ENCODE measurements at regions not wholly inside any gene's neighbourhood (a gene's known extent, or its start where the extent isn't known, plus 50 kb on each side); places are given as distances from the start of the nearest gene placed in this dataset.

- DNase-seq = no peak
- no peak overlapping the region for H3K4me3 ChIP-seq (ENCODE audit: insufficient read depth, low read depth, low read length)
- no peaks in the 10 kb centered on the region for H3K36me3 ChIP-seq (replicated peaks; ENCODE audit: control insufficient read depth, insufficient read depth, low read length)
- H3K27me3 ChIP-seq (ENCODE audit: control insufficient read depth, insufficient read depth, low read length) = no peaks in the 10 kb centered on the region
Observed at GRCh38 chr3:56876916-56877315, 75.2 kb upstream of the ARHGEF3 start.

DNA sequence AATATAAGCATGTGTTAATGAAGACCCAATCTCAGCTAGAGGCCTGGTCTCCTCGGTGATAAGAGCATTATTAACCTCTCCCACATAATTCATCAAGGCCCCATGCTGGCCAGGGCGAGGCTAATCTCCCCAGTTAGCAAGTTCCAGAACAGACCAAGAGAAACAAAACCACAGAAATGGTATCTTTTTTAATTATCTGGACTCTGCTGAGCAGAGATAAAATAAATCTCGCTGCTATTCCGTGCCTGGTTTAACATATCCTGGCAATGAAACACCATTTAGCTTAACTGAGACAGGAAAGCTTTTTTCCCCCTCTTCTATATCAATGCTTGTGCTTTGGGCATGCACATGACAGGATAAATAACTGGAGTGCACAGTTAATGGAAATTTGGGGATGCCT is 72.5 kb upstream of the ARHGEF3 start:
- Histone ChIP-seq H3K27me3 (ENCODE audit: control insufficient read depth, insufficient read depth, low read length) (no peaks in the 10 kb centered on the region), H3K4me3 (ENCODE audit: insufficient read depth, low read depth, low read length) (no peak overlapping the region), H3K36me3 (replicated peaks; ENCODE audit: control insufficient read depth, insufficient read depth, low read length) (no peaks in the 10 kb centered on the region)
- DNase-seq = no peak

DNA sequence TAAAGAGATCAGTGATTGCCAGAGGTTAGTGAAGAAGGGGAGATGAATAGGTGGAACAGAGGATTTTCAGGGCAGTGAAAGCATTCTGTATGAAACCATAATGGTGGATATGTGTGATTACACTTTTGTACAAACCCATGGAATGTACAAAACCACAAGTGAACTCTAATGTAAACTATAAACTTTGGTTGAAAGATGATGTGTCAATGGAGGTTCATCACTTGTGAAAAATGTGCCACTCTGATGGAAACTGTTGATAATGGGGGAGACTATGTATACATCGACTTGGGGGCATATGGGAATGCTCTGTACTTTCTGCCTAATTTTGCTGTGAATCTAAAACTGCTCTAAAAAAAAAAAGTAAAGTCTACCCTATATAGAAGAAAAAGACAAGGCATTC is 68.7 kb upstream of the ARHGEF3 start:
- Histone ChIP-seq H3K36me3 (replicated peaks; ENCODE audit: control insufficient read depth, insufficient read depth, low read length) (no peaks in the 10 kb centered on the region), H3K4me3 (ENCODE audit: insufficient read depth, low read depth, low read length) (no peak overlapping the region), H3K27me3 (ENCODE audit: control insufficient read depth, insufficient read depth, low read length) (no peaks in the 10 kb centered on the region)
- DNase-seq = no peak

GRCh38 chr3:56869157-56869889 is 67.6 kb upstream of the ARHGEF3 start:
- DNase-seq = no peak

GRCh38 chr3:56868706-56869105 is 67.0 kb upstream of the ARHGEF3 start:
- Histone ChIP-seq H3K4me3 (ENCODE audit: insufficient read depth, low read depth, low read length) (no peak overlapping the region), H3K27me3 (ENCODE audit: control insufficient read depth, insufficient read depth, low read length) (no peaks in the 10 kb centered on the region), H3K36me3 (replicated peaks; ENCODE audit: control insufficient read depth, insufficient read depth, low read length) (no peaks in the 10 kb centered on the region)
- no peak for DNase-seq

More at GRCh38 chr3:56869157-56869889, 67.6 kb upstream of the ARHGEF3 start:
- Histone ChIP-seq H3K36me3 (replicated peaks; ENCODE audit: control insufficient read depth, insufficient read depth, low read length) (no peaks in the 10 kb centered on the region), H3K4me3 (ENCODE audit: insufficient read depth, low read depth, low read length) (no peak overlapping the region), H3K27me3 (ENCODE audit: control insufficient read depth, insufficient read depth, low read length) (no peaks in the 10 kb centered on the region)

- H3K4me3 ChIP-seq (ENCODE audit: insufficient read depth, low read depth, low read length) = no peak overlapping the region
- H3K36me3 ChIP-seq (replicated peaks; ENCODE audit: control insufficient read depth, insufficient read depth, low read length) = no peaks in the 10 kb centered on the region
- H3K27me3 ChIP-seq (ENCODE audit: control insufficient read depth, insufficient read depth, low read length) = no peaks in the 10 kb centered on the region
Observed at GRCh38 chr3:56867671-56868070, 65.9 kb upstream of the ARHGEF3 start.

DNA sequence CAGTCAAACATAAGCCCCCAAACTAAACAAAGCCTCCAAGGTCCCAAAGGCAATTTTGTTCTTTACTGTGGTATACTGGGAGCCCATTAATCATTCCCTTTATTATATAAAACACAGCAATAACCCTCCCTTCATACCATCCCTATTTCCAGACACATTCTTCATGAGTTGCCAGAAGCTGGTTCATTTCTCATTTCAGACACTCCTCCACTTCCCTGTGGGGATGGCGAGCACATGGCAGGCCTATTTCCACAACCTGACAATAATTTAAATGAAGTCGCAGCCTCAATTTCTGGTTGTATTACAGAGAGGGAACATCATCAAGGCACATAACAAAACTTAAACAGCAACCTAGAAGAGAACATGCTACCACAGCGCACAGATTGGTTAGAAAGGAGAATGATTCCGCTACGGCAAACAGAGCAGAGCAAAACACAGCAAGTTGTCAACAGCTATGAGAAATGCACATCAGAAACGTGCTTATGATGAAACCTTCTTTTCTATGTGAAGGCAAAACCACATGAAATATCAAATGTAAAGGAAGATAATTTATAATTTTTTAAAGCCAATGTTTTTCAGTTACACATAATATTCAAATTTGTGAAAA is 63.3 kb upstream of the ARHGEF3 start:
- Histone ChIP-seq H3K36me3 (replicated peaks; ENCODE audit: control insufficient read depth, insufficient read depth, low read length) (no peaks in the 10 kb centered on the region), H3K27me3 (ENCODE audit: control insufficient read depth, insufficient read depth, low read length) (no peaks in the 10 kb centered on the region), H3K4me3 (ENCODE audit: insufficient read depth, low read depth, low read length) (no peak overlapping the region)
- no peak for DNase-seq

More at GRCh38 chr3:56867671-56868070, 65.9 kb upstream of the ARHGEF3 start:
- DNase-seq = no peak

DNA sequence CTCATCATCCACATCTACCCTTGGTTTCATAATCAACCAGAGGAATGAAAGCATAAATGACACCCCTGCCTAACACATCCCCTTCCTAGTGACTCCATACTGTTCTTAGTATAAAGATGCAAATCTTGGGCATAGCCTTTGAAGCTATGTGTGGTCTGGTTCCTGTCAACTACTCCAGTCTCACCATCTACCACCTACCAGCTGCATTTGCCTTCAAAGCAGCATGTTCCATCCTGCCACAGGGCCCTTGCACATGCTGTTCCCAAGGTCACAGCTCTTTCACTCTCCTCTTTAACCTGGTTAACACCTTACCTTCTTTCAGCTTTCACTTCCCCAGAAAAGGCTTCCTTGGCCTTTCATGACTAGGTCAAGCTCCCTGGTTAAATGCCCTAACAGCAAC is 62.3 kb upstream of the ARHGEF3 start:
- no peaks in the 10 kb centered on the region for H3K36me3 ChIP-seq (replicated peaks; ENCODE audit: control insufficient read depth, insufficient read depth, low read length)
- H3K27me3 ChIP-seq (ENCODE audit: control insufficient read depth, insufficient read depth, low read length) = no peaks in the 10 kb centered on the region
- DNase-seq = no peak
- no peak overlapping the region for H3K4me3 ChIP-seq (ENCODE audit: insufficient read depth, low read depth, low read length)

DNA sequence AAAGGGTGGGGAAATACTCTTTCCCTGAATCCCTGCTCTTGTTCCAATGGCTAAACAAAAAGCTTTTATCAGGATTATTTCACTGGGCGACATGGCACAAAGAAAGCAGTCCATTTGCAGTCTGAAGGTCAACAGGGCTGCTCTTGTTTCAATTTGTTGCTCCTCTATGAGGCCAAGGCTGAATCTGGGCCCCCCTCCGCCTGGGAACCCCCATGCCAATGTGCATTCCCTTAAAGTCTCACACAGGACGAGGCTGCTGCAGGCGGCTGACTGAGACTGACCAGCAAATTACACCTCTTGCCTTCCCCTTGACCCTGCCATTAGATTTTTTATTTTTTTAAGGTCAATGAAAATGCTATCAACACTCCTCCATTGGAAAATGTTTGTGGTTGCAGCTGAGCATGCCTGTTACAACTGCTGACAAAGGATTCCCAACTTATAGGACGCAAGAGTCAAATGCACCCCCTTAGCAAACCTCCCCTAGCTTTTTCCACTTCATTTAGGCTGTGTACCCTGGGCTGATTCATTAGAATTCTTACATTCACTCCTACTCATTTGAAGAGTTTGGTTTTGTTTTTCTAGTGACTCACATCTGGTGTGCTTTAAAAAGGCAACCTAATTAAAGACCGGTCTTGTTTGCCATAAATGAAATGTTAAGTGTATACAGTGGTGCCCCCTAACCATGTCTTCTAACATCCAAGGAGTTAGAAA is 60.8 kb upstream of the ARHGEF3 start:
- no peak for DNase-seq
- no peaks in the 10 kb centered on the region for H3K36me3 ChIP-seq (replicated peaks; ENCODE audit: control insufficient read depth, insufficient read depth, low read length)

DNA sequence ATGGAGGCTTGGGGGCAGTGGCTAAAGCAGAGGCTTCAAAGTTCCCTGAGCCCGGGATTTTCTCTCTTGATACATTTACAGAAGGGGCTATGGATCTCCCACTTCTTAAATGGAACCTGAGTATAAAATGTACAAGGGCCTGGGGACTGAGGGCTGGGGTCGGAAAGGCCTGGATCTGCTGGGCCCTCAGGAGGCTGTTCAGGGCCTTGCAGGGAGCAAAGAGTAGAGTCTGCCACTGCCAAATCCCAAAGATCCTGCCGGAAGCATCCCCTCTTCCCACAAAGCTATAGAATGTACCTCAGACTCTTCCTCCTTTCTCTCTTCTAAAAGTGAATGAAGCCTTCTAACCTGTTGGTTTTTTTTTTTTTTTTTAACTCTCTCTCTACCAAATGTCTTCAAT is 59.8 kb upstream of the ARHGEF3 start:
- no peaks in the 10 kb centered on the region for H3K27me3 ChIP-seq (ENCODE audit: control insufficient read depth, insufficient read depth, low read length)
- H3K4me3 ChIP-seq (ENCODE audit: insufficient read depth, low read depth, low read length) = no peak overlapping the region
- DNase-seq = no peak
- no peaks in the 10 kb centered on the region for H3K36me3 ChIP-seq (replicated peaks; ENCODE audit: control insufficient read depth, insufficient read depth, low read length)

More for the DNA sequence above, 60.8 kb upstream of the ARHGEF3 start:
- Histone ChIP-seq H3K27me3 (ENCODE audit: control insufficient read depth, insufficient read depth, low read length) (no peaks in the 10 kb centered on the region), H3K4me3 (ENCODE audit: insufficient read depth, low read depth, low read length) (no peak overlapping the region)

DNA sequence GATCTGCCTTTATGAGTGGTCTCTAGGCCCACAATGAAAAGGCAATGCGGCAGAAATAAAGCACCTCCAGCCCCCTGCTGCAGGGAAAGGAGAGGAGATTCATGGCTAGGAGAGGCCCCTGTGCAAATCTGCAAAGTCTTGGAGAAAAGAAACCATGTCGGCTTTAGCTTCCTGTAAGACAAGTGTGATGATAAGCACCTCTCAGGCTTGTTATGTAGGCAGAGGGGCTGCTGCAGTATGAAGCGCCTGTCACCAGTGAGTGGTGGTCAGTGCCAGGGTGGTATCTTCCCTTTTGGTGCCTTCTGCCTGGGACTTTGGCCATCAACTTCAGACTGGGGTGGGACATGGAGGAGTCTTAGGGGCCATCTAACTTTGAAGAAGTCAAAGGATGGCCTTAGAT is 59.2 kb upstream of the ARHGEF3 start:
- DNase-seq = no peak
- Histone ChIP-seq H3K27me3 (ENCODE audit: control insufficient read depth, insufficient read depth, low read length) (no peaks in the 10 kb centered on the region), H3K36me3 (replicated peaks; ENCODE audit: control insufficient read depth, insufficient read depth, low read length) (no peaks in the 10 kb centered on the region), H3K4me3 (ENCODE audit: insufficient read depth, low read depth, low read length) (no peak overlapping the region)

- Histone ChIP-seq H3K27me3 (ENCODE audit: control insufficient read depth, insufficient read depth, low read length) (no peaks in the 10 kb centered on the region), H3K36me3 (replicated peaks; ENCODE audit: control insufficient read depth, insufficient read depth, low read length) (no peaks in the 10 kb centered on the region), H3K4me3 (ENCODE audit: insufficient read depth, low read depth, low read length) (no peak overlapping the region)
- DNase-seq = no peak
Observed at GRCh38 chr3:56860351-56860750, 58.6 kb upstream of the ARHGEF3 start.

GRCh38 chr3:56858331-56858730 is 56.6 kb upstream of the ARHGEF3 start:
- H3K4me3 ChIP-seq (ENCODE audit: insufficient read depth, low read depth, low read length) = no peak overlapping the region
- DNase-seq = no peak
- no peaks in the 10 kb centered on the region for H3K27me3 ChIP-seq (ENCODE audit: control insufficient read depth, insufficient read depth, low read length)
- H3K36me3 ChIP-seq (replicated peaks; ENCODE audit: control insufficient read depth, insufficient read depth, low read length) = no peaks in the 10 kb centered on the region

DNA sequence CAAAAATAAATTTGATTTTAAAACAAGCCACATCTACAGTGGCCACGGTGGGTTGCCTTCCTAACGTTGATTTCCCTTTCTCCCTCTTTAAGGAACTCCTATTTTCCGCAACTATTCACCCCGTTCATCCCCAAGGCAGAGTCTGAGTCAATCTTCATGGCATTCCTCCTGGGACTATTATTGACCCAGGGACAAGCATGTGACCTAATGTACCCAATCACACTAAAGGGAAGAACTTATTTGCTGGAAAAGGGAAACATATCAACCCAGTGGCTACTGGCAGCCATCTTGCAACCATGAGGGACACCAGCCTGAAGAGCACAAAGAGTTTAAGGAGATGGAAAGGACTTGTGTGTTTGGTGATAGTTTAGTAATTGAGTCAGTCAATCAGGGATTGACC is 55.4 kb upstream of the ARHGEF3 start:
- H3K36me3 ChIP-seq (replicated peaks; ENCODE audit: control insufficient read depth, insufficient read depth, low read length) = no peaks in the 10 kb centered on the region
- H3K4me3 ChIP-seq (ENCODE audit: insufficient read depth, low read depth, low read length) = no peak overlapping the region
- H3K27me3 ChIP-seq (ENCODE audit: control insufficient read depth, insufficient read depth, low read length) = no peaks in the 10 kb centered on the region
- no peak for DNase-seq

DNA sequence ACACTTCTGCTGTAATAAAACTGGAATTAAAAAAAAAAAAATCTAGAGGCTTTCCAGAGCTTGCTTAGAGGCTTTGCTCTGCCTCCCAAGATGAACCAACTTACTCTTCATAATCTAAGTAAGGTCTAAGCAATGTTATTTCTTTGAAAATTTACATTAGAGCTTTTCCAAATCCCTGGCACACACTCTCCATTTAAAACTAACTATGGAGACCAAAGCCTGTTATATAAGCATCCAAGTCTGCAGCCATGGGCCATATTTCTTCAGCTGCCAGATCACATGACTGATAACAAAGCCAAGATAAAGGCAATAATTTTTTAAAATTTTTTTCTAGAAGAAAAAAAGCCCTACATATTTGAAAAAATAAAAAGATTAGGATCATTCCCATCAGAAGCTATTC is 55.0 kb upstream of the ARHGEF3 start:
- Histone ChIP-seq H3K27me3 (ENCODE audit: control insufficient read depth, insufficient read depth, low read length) (no peaks in the 10 kb centered on the region), H3K4me3 (ENCODE audit: insufficient read depth, low read depth, low read length) (no peak overlapping the region), H3K36me3 (replicated peaks; ENCODE audit: control insufficient read depth, insufficient read depth, low read length) (no peaks in the 10 kb centered on the region)
- no peak for DNase-seq

All from H7 (cell line).